ENCODE measurements at regions not wholly inside any gene's neighbourhood (a gene's known extent, or its start where the extent isn't known, plus 50 kb on each side); places are given as distances from the start of the nearest gene placed in this dataset.

GRCh38 chr4:110977554-110977953 lies 354.7 kb upstream of the PITX2 start:
- Histone ChIP-seq H3K27me3 (ENCODE audit: low read length) (no peaks in the 10 kb centered on the region), H3K36me3 (ENCODE audit: low read length) (no peaks in the 10 kb centered on the region), H3K4me3 (ENCODE audit: insufficient read depth, low read length, poor library complexity, severe bottlenecking) (no peak overlapping the region), H3K9ac (ENCODE audit: low read length) (no peak overlapping the region), H3K9me2 (replicated peaks; ENCODE audit: insufficient read depth, low read length) (no peaks in the 10 kb centered on the region), H3K27ac (ENCODE audit: low read depth, low read length) (no peak overlapping the region), H3K4me2 (ENCODE audit: low read depth, low read length, poor library complexity, severe bottlenecking) (no peak overlapping the region), H3K9me3 (ENCODE audit: insufficient read depth, low read length) (no peaks in the 10 kb centered on the region), H3K79me2 (ENCODE audit: insufficient read depth, low read length) (no peaks in the 10 kb centered on the region), H4K20me1 (ENCODE audit: low read depth, low read length) (no peaks in the 10 kb centered on the region), H2AFZ (ENCODE audit: low read depth, low read length, severe bottlenecking) (no peak overlapping the region), H3F3A (ENCODE audit: insufficient read depth) (no peaks in the 10 kb centered on the region)
- TF ChIP-seq, protein P1, sequence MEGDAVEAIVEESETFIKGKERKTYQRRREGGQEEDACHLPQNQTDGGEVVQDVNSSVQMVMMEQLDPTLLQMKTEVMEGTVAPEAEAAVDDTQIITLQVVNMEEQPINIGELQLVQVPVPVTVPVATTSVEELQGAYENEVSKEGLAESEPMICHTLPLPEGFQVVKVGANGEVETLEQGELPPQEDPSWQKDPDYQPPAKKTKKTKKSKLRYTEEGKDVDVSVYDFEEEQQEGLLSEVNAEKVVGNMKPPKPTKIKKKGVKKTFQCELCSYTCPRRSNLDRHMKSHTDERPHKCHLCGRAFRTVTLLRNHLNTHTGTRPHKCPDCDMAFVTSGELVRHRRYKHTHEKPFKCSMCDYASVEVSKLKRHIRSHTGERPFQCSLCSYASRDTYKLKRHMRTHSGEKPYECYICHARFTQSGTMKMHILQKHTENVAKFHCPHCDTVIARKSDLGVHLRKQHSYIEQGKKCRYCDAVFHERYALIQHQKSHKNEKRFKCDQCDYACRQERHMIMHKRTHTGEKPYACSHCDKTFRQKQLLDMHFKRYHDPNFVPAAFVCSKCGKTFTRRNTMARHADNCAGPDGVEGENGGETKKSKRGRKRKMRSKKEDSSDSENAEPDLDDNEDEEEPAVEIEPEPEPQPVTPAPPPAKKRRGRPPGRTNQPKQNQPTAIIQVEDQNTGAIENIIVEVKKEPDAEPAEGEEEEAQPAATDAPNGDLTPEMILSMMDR (IDR thresholded peaks at IDR 0.05; ENCODE audit: insufficient read depth, low read length, poor library complexity, severe bottlenecking) = no peak
- TF ChIP-seq EZH2phosphoT487 (conservative IDR thresholded peaks at IDR 0.05; ENCODE audit: low read length) = no peak

- Histone ChIP-seq H4K20me1 (ENCODE audit: low read depth, low read length) (no peaks in the 10 kb centered on the region), H3K27me3 (ENCODE audit: low read length) (no peaks in the 10 kb centered on the region)
These were observed 355.9 kb upstream of the PITX2 start for GRCh38 chr4:110978761-110979160.

GRCh38 chr4:110982486-110982885 lies 359.6 kb upstream of the PITX2 start:
- Histone ChIP-seq H3K4me3 (ENCODE audit: insufficient read depth, low read length, poor library complexity, severe bottlenecking) (no peak overlapping the region), H2AFZ (ENCODE audit: low read depth, low read length, severe bottlenecking) (no peak overlapping the region), H3K4me2 (ENCODE audit: low read depth, low read length, poor library complexity, severe bottlenecking) (no peak overlapping the region), H3K9ac (ENCODE audit: low read length) (no peak overlapping the region), H3F3A (ENCODE audit: insufficient read depth) (no peaks in the 10 kb centered on the region), H3K9me2 (replicated peaks; ENCODE audit: insufficient read depth, low read length) (no peaks in the 10 kb centered on the region), H4K20me1 (ENCODE audit: low read depth, low read length) (no peaks in the 10 kb centered on the region), H3K36me3 (ENCODE audit: low read length) (no peaks in the 10 kb centered on the region), H3K9me3 (ENCODE audit: insufficient read depth, low read length) (no peaks in the 10 kb centered on the region), H3K79me2 (ENCODE audit: insufficient read depth, low read length) (no peaks in the 10 kb centered on the region), H3K27me3 (ENCODE audit: low read length) (no peaks in the 10 kb centered on the region), H3K27ac (ENCODE audit: low read depth, low read length) (no peak overlapping the region)
- TF ChIP-seq EZH2phosphoT487 (conservative IDR thresholded peaks at IDR 0.05; ENCODE audit: low read length) = no peak
- TF ChIP-seq, protein P1 (IDR thresholded peaks at IDR 0.05; ENCODE audit: insufficient read depth, low read length, poor library complexity, severe bottlenecking) = no peak

More at GRCh38 chr4:110978761-110979160, 355.9 kb upstream of the PITX2 start:
- no peak overlapping the region for H3K4me3 ChIP-seq (ENCODE audit: insufficient read depth, low read length, poor library complexity, severe bottlenecking)
- H3K9me3 ChIP-seq (ENCODE audit: insufficient read depth, low read length) = no peaks in the 10 kb centered on the region
- H3K27ac ChIP-seq (ENCODE audit: low read depth, low read length) = no peak overlapping the region
- no peaks in the 10 kb centered on the region for H3K79me2 ChIP-seq (ENCODE audit: insufficient read depth, low read length)
- no peak overlapping the region for H3K9ac ChIP-seq (ENCODE audit: low read length)
- TF ChIP-seq EZH2phosphoT487 (conservative IDR thresholded peaks at IDR 0.05; ENCODE audit: low read length) = no peak
- TF ChIP-seq, protein P1 (IDR thresholded peaks at IDR 0.05; ENCODE audit: insufficient read depth, low read length, poor library complexity, severe bottlenecking) = no peak
- H3K9me2 ChIP-seq (replicated peaks; ENCODE audit: insufficient read depth, low read length) = no peaks in the 10 kb centered on the region
- no peak overlapping the region for H3K4me2 ChIP-seq (ENCODE audit: low read depth, low read length, poor library complexity, severe bottlenecking)
- H3F3A ChIP-seq (ENCODE audit: insufficient read depth) = no peaks in the 10 kb centered on the region
- no peaks in the 10 kb centered on the region for H3K36me3 ChIP-seq (ENCODE audit: low read length)
- no peak overlapping the region for H2AFZ ChIP-seq (ENCODE audit: low read depth, low read length, severe bottlenecking)
